ENCODE measurements at regions not wholly inside any gene's neighbourhood (a gene's known extent, or its start where the extent isn't known, plus 50 kb on each side); places are given as distances from the start of the nearest gene placed in this dataset.

- H3K4me1 ChIP-seq (ENCODE audit: control insufficient read depth in 3 of 3, insufficient read depth in 3 of 3, low read length in 3 of 3), result peaks cover 28 to 30% (median 30%) of the 10 kb centered on the region in 3 donors
- H3K27me3 ChIP-seq (ENCODE audit: control insufficient read depth in 3 of 3, insufficient read depth in 3 of 3, low read length in 3 of 3), result no peaks in the 10 kb centered on the region
- H3K27ac ChIP-seq (ENCODE audit: low read depth, low read length), result no peak overlapping the region
Observed at GRCh38 chr1:182142621-182143020, 81.1 kb upstream of the ZNF648 start.

DNA sequence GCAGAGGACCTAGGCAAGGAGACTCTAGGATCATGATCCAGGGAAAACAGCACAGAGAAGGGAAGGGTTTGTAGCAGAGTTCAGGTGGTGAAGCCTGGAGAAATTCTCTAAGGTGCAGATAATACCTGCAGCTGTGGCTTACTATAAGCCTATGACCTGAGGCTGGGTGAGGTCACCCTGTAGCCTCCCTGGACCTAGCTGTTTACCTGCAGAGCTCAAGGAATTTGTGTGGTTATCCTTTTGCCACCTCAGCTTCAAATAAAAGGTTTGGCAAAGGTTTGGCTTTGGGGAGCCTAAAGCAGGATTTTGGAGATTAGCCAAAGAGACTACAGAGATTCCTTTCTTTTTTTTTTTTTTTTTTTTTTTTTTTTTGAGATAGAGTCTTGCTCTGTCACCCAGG lies 79.5 kb upstream of the ZNF648 start:
- H3K4me3 ChIP-seq (ENCODE audit: low read length in 3 of 3), result no peak overlapping the region
- no peaks in the 10 kb centered on the region for H3K9me3 ChIP-seq (ENCODE audit: control insufficient read depth in 3 of 3, low read length in 3 of 3)
- H3K27ac ChIP-seq (ENCODE audit: low read depth, low read length), result no peak overlapping the region
- H3K36me3 ChIP-seq (ENCODE audit: control insufficient read depth in 3 of 3, insufficient read depth in 3 of 3, low read length in 3 of 3), result no peaks in the 10 kb centered on the region
- no peaks in the 10 kb centered on the region for H3K27me3 ChIP-seq (ENCODE audit: control insufficient read depth in 3 of 3, insufficient read depth in 3 of 3, low read length in 3 of 3)
- H3K9ac ChIP-seq (ENCODE audit: low read depth in 1 of 3, low read length in 3 of 3), result no peak overlapping the region
- H3K4me1 ChIP-seq (ENCODE audit: control insufficient read depth in 3 of 3, insufficient read depth in 3 of 3, low read length in 3 of 3), result peaks cover 28 to 30% (median 30%) of the 10 kb centered on the region in 3 donors

More at GRCh38 chr1:182142621-182143020, 81.1 kb upstream of the ZNF648 start:
- no peak overlapping the region for H3K9ac ChIP-seq (ENCODE audit: low read depth in 1 of 3, low read length in 3 of 3)
- H3K36me3 ChIP-seq (ENCODE audit: control insufficient read depth in 3 of 3, insufficient read depth in 3 of 3, low read length in 3 of 3), result no peaks in the 10 kb centered on the region
- no peak overlapping the region for H3K4me3 ChIP-seq (ENCODE audit: low read length in 3 of 3)
- H3K9me3 ChIP-seq (ENCODE audit: control insufficient read depth in 3 of 3, low read length in 3 of 3), result no peaks in the 10 kb centered on the region

GRCh38 chr1:182139496-182139895 lies 78.0 kb upstream of the ZNF648 start:
- Histone ChIP-seq H3K36me3 (ENCODE audit: control insufficient read depth in 3 of 3, insufficient read depth in 3 of 3, low read length in 3 of 3) (no peaks in the 10 kb centered on the region), H3K9ac (ENCODE audit: low read depth in 1 of 3, low read length in 3 of 3) (no peak overlapping the region), H3K4me1 (ENCODE audit: control insufficient read depth in 3 of 3, insufficient read depth in 3 of 3, low read length in 3 of 3) (peaks cover 16 to 20% (median 19%) of the 10 kb centered on the region in 3 donors), H3K27ac (ENCODE audit: low read depth, low read length) (no peak overlapping the region), H3K27me3 (ENCODE audit: control insufficient read depth in 3 of 3, insufficient read depth in 3 of 3, low read length in 3 of 3) (no peaks in the 10 kb centered on the region), H3K9me3 (ENCODE audit: control insufficient read depth in 3 of 3, low read length in 3 of 3) (no peaks in the 10 kb centered on the region), H3K4me3 (ENCODE audit: low read length in 3 of 3) (no peak overlapping the region)

GRCh38 chr1:182137546-182137945 lies 76.0 kb upstream of the ZNF648 start:
- Histone ChIP-seq H3K36me3 (ENCODE audit: control insufficient read depth in 3 of 3, insufficient read depth in 3 of 3, low read length in 3 of 3) (no peaks in the 10 kb centered on the region), H3K4me1 (ENCODE audit: control insufficient read depth in 3 of 3, insufficient read depth in 3 of 3, low read length in 3 of 3) (peaks cover 0 to 2% (median 1%) of the 10 kb centered on the region in 3 donors), H3K27me3 (ENCODE audit: control insufficient read depth in 3 of 3, insufficient read depth in 3 of 3, low read length in 3 of 3) (no peaks in the 10 kb centered on the region), H3K9me3 (ENCODE audit: control insufficient read depth in 3 of 3, low read length in 3 of 3) (peaks cover 0 to 2% (median 0%) of the 10 kb centered on the region in 3 donors), H3K27ac (ENCODE audit: low read depth, low read length) (no peak overlapping the region), H3K4me3 (ENCODE audit: low read length in 3 of 3) (no peak overlapping the region), H3K9ac (ENCODE audit: low read depth in 1 of 3, low read length in 3 of 3) (no peak overlapping the region)

GRCh38 chr1:182135946-182136345 lies 74.4 kb upstream of the ZNF648 start:
- H3K27me3 ChIP-seq (ENCODE audit: control insufficient read depth in 3 of 3, insufficient read depth in 3 of 3, low read length in 3 of 3), result no peaks in the 10 kb centered on the region
- no peaks in the 10 kb centered on the region for H3K4me1 ChIP-seq (ENCODE audit: control insufficient read depth in 3 of 3, insufficient read depth in 3 of 3, low read length in 3 of 3)
- peaks cover 0 to 2% (median 0%) of the 10 kb centered on the region in 3 donors for H3K9me3 ChIP-seq (ENCODE audit: control insufficient read depth in 3 of 3, low read length in 3 of 3)
- no peaks in the 10 kb centered on the region for H3K36me3 ChIP-seq (ENCODE audit: control insufficient read depth in 3 of 3, insufficient read depth in 3 of 3, low read length in 3 of 3)
- no peak overlapping the region for H3K27ac ChIP-seq (ENCODE audit: low read depth, low read length)
- no peak overlapping the region for H3K4me3 ChIP-seq (ENCODE audit: low read length in 3 of 3)
- no peak overlapping the region for H3K9ac ChIP-seq (ENCODE audit: low read depth in 1 of 3, low read length in 3 of 3)

DNA sequence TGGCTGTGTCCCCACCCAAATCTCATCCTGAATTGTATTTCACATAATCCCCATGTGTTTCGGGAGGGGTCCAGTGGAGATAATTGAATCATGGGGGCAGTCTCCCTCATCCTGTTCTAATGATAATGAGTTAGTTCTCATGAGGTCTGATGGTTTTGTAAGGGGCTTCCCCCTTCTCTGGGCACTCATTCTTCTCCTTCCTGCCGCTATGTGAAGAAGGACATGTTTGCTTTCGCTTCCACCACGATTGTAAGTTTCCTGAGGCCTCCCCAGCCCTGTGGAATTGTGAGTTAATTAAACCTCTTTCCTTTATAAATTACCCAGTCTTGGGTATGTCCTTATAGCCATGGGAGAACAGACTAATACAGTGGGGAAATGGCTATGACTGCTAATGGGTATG lies 72.7 kb upstream of the ZNF648 start:
- H3K4me3 ChIP-seq (ENCODE audit: low read length in 3 of 3), result no peak overlapping the region
- H3K9me3 ChIP-seq (ENCODE audit: control insufficient read depth in 3 of 3, low read length in 3 of 3), result peaks cover 0 to 2% (median 0%) of the 10 kb centered on the region in 3 donors
- H3K4me1 ChIP-seq (ENCODE audit: control insufficient read depth in 3 of 3, insufficient read depth in 3 of 3, low read length in 3 of 3), result peaks cover 0 to 3% (median 0%) of the 10 kb centered on the region in 3 donors
- no peaks in the 10 kb centered on the region for H3K27me3 ChIP-seq (ENCODE audit: control insufficient read depth in 3 of 3, insufficient read depth in 3 of 3, low read length in 3 of 3)
- H3K36me3 ChIP-seq (ENCODE audit: control insufficient read depth in 3 of 3, insufficient read depth in 3 of 3, low read length in 3 of 3), result no peaks in the 10 kb centered on the region
- no peak overlapping the region for H3K27ac ChIP-seq (ENCODE audit: low read depth, low read length)
- H3K9ac ChIP-seq (ENCODE audit: low read depth in 1 of 3, low read length in 3 of 3), result no peak overlapping the region

GRCh38 chr1:182133181-182133580 lies 71.7 kb upstream of the ZNF648 start:
- Histone ChIP-seq H3K36me3 (ENCODE audit: control insufficient read depth in 3 of 3, insufficient read depth in 3 of 3, low read length in 3 of 3) (no peaks in the 10 kb centered on the region), H3K27ac (ENCODE audit: low read depth, low read length) (no peak overlapping the region), H3K4me1 (ENCODE audit: control insufficient read depth in 3 of 3, insufficient read depth in 3 of 3, low read length in 3 of 3) (peaks cover 0 to 3% (median 0%) of the 10 kb centered on the region in 3 donors), H3K27me3 (ENCODE audit: control insufficient read depth in 3 of 3, insufficient read depth in 3 of 3, low read length in 3 of 3) (no peaks in the 10 kb centered on the region), H3K9me3 (ENCODE audit: control insufficient read depth in 3 of 3, low read length in 3 of 3) (peaks cover 0 to 2% (median 0%) of the 10 kb centered on the region in 3 donors), H3K9ac (ENCODE audit: low read depth in 1 of 3, low read length in 3 of 3) (no peak overlapping the region), H3K4me3 (ENCODE audit: low read length in 3 of 3) (no peak overlapping the region)

DNA sequence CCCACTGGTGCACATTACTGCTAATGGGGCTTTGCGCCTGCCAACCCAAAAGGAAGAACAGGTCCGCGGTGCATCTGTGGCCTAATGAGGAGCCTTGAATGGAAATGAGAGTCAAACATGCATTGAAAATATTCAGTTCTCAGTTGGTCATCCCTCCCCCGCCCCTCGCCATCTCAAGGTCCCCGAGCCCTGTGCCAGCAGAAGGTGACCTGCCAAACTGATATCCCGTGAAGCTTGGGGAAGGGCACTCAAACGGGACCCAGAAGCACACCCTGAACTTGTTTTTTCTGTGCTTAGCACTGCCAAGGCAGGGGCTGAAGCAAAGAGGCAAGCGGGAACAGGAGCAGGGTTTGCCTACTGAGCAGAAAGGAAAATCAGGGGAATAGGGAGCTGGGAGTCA lies 67.9 kb upstream of the ZNF648 start:
- Histone ChIP-seq H3K9ac (ENCODE audit: low read depth in 1 of 3, low read length in 3 of 3) (no peak overlapping the region), H3K9me3 (ENCODE audit: control insufficient read depth in 3 of 3, low read length in 3 of 3) (peaks cover 0 to 2% (median 0%) of the 10 kb centered on the region in 3 donors), H3K27ac (ENCODE audit: low read depth, low read length) (no peak overlapping the region), H3K4me3 (ENCODE audit: low read length in 3 of 3) (no peak overlapping the region), H3K36me3 (ENCODE audit: control insufficient read depth in 3 of 3, insufficient read depth in 3 of 3, low read length in 3 of 3) (no peaks in the 10 kb centered on the region), H3K27me3 (ENCODE audit: control insufficient read depth in 3 of 3, insufficient read depth in 3 of 3, low read length in 3 of 3) (no peaks in the 10 kb centered on the region), H3K4me1 (ENCODE audit: control insufficient read depth in 3 of 3, insufficient read depth in 3 of 3, low read length in 3 of 3) (peaks cover 0 to 3% (median 0%) of the 10 kb centered on the region in 3 donors)

DNA sequence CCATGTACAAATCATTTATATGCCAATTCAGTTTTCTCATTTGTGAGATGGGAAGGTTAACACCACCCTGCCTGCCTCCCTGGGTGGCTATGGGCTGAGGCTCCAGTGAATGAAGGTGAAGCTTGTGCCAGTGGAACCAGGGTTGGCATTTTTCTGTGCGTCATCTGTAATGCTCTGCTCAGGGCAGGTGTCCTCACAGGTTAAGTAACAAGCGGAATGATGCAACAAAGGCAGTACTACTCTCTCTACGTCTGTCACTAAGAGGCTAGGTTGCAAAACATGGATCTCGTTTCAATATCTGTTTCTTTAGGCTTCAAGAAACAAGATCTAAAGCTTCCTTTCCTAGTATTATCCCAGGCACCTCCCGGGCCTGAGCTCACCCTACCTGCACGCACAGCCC lies 67.0 kb upstream of the ZNF648 start:
- Histone ChIP-seq H3K27ac (ENCODE audit: low read depth, low read length) (no peak overlapping the region), H3K4me1 (ENCODE audit: control insufficient read depth in 3 of 3, insufficient read depth in 3 of 3, low read length in 3 of 3) (peaks cover 0 to 3% (median 0%) of the 10 kb centered on the region in 3 donors), H3K36me3 (ENCODE audit: control insufficient read depth in 3 of 3, insufficient read depth in 3 of 3, low read length in 3 of 3) (no peaks in the 10 kb centered on the region), H3K9ac (ENCODE audit: low read depth in 1 of 3, low read length in 3 of 3) (no peak overlapping the region), H3K9me3 (ENCODE audit: control insufficient read depth in 3 of 3, low read length in 3 of 3) (no peaks in the 10 kb centered on the region), H3K4me3 (ENCODE audit: low read length in 3 of 3) (no peak overlapping the region), H3K27me3 (ENCODE audit: control insufficient read depth in 3 of 3, insufficient read depth in 3 of 3, low read length in 3 of 3) (no peaks in the 10 kb centered on the region)

- no peaks in the 10 kb centered on the region for H3K27me3 ChIP-seq (ENCODE audit: control insufficient read depth in 3 of 3, insufficient read depth in 3 of 3, low read length in 3 of 3)
- no peaks in the 10 kb centered on the region for H3K36me3 ChIP-seq (ENCODE audit: control insufficient read depth in 3 of 3, insufficient read depth in 3 of 3, low read length in 3 of 3)
- H3K4me1 ChIP-seq (ENCODE audit: control insufficient read depth in 3 of 3, insufficient read depth in 3 of 3, low read length in 3 of 3), result peaks cover 0 to 3% (median 0%) of the 10 kb centered on the region in 3 donors
- no peak overlapping the region for H3K9ac ChIP-seq (ENCODE audit: low read depth in 1 of 3, low read length in 3 of 3)
- no peak overlapping the region for H3K4me3 ChIP-seq (ENCODE audit: low read length in 3 of 3)
- H3K27ac ChIP-seq (ENCODE audit: low read depth, low read length), result no peak overlapping the region
- no peaks in the 10 kb centered on the region for H3K9me3 ChIP-seq (ENCODE audit: control insufficient read depth in 3 of 3, low read length in 3 of 3)
Observed at GRCh38 chr1:182127656-182128055, 66.1 kb upstream of the ZNF648 start.
